Spleen (tissue), 11 donors: ENCODE measurements at regions not wholly inside any gene's neighbourhood (a gene's known extent, or its start where the extent isn't known, plus 50 kb on each side); places are given as distances from the start of the nearest gene placed in this dataset.

ENCODE experiments used
- DNase-seq: peaks from one replicate; pipeline ENCODE4 v3.0.0-alpha.2; 2020
- H3K27ac ChIP-seq, 8 donors: fragments of 200-600 bp; sonication (generic) in 7 of 8; 1 replicate in 4 of 8; 2 replicates in 4 of 8; pipeline versions ENCODE4 v1.5.0 to v1.8.0; 2016 to 2021; ENCODE audit warnings: inconsistent platforms in 4 of 8, mild to moderate bottlenecking in 4 of 8, moderate library complexity in 1 of 8
- H3K27me3 ChIP-seq, 7 donors: fragments of 200-600 bp; sonication (generic) in 6 of 7; replicated peaks in 1 of 7; 1 replicate in 4 of 7; 2 replicates in 3 of 7; pipeline versions ENCODE4 v1.5.0 to v1.8.0; 2016 to 2021; ENCODE audit warnings: inconsistent platforms in 3 of 7, mild to moderate bottlenecking in 1 of 7
- H3K36me3 ChIP-seq, 6 donors: fragments of 200-600 bp; sonication (generic) in 5 of 6; 1 replicate in 4 of 6; 2 replicates in 2 of 6; pipeline versions ENCODE4 v1.5.0 to v1.8.0; 2016 to 2021; ENCODE audit warnings: inconsistent platforms in 2 of 6
- H3K4me1 ChIP-seq, 6 donors: fragments of 200-600 bp; sonication (generic) in 5 of 6; 1 replicate in 3 of 6; 2 replicates in 3 of 6; pipeline versions ENCODE4 v1.5.0 to v1.8.0; 2016 to 2021; ENCODE audit warnings: inconsistent platforms in 3 of 6
- H3K4me3 ChIP-seq, 8 donors: fragments of 200-600 bp; sonication (generic) in 7 of 8; 1 replicate in 4 of 8; 2 replicates in 4 of 8; pipeline versions ENCODE4 v1.5.0 to v1.8.0; 2016 to 2021; ENCODE audit warnings: inconsistent platforms in 4 of 8, mild to moderate bottlenecking in 4 of 8, moderate library complexity in 2 of 8
- H3K9me3 ChIP-seq, 8 donors: fragments of 200-600 bp; sonication (generic) in 7 of 8; 1 replicate in 4 of 8; 2 replicates in 4 of 8; pipeline versions ENCODE4 v1.5.0 to v1.8.0; 2016 to 2021; ENCODE audit warnings: inconsistent platforms in 4 of 8
- CTCF ChIP-seq, 11 experiments: fragments of 200-600 bp in 7 of 11; fragments of 450-650 bp in 4 of 11; sonication (generic) in 4 of 11; IDR thresholded peaks in 8 of 11; conservative IDR thresholded peaks in 3 of 11; 1 replicate in 7 of 11; 2 replicates in 4 of 11; pipeline versions ENCODE4 v1.4.0 to v1.8.0; 2016 to 2021; ENCODE audit warnings: antibody characterized with exemption in 11 of 11, inconsistent platforms in 4 of 11, mild to moderate bottlenecking in 1 of 11
- POLR2A ChIP-seq, 3 donors: fragments of 450-650 bp; IDR thresholded peaks; one replicate each; pipeline ENCODE4 v1.5.1; 2017; ENCODE audit warnings: antibody characterized with exemption in 3 of 3, mild to moderate bottlenecking in 1 of 3
- POLR2AphosphoS5 ChIP-seq, 3 donors: sonication (generic); formaldehyde crosslinking; IDR thresholded peaks; one replicate each; pipeline ENCODE4 v1.5.1; 2017; ENCODE audit warnings: antibody characterized with exemption in 3 of 3
- WGBS, 5 donors: extraction: QIAGEN DNeasy Blood & Tissue Kit in 3 of 5; methylation state at CpG; one replicate each; pipeline versions ENCODE4 v1.1.5 to v1.1.7; 2013 to 2018; 5-methylcytosine and 5-hydroxymethylcytosine counted together
- intact Hi-C: fragments of 100-400 bp; cut with DNase I; formaldehyde crosslinking; loops from one replicate; pipeline ENCODE4 v1.15.0; 2023; ENCODE audit warnings: low total_unique reads
- donor health status: healthy with polysubstance abuse.
- donor health status: DM: no; HTN: no; CAD: no; lungs with moderate emphysema.
- donor health status: DM: no; HTN: no; CAD: no.
- donor health status: Bipolar disorder and iron deficiency.
- donor health status: healthy.
- donor health status: DM: no; HTN: no; CAD: no.
- donor health status: DM: yes; HTN: yes; CAD: no.

- TF ChIP-seq POLR2A (IDR thresholded peaks at IDR 0.05) (no peak), POLR2AphosphoS5 (IDR thresholded peaks at IDR 0.05) (no peak), CTCF (IDR thresholded peaks at IDR 0.05 in 8 of 11, conservative IDR thresholded peaks at IDR 0.05 in 3 of 11) (no peak)
- intact Hi-C loops: no loop called here
- DNase-seq: no peak
- Histone ChIP-seq H3K36me3 (no peaks in the 10 kb centered on the region), H3K27ac (no peak overlapping the region), H3K4me1 (no peaks in the 10 kb centered on the region), H3K4me3 (no peak overlapping the region), H3K27me3 (no peaks in the 10 kb centered on the region), H3K9me3 (peaks cover 0 to 7% (median 2%) of the 10 kb centered on the region in 8 donors)
- WGBS, 5 donors: 56 to 77% (median 75%) methylated on average over 3 of the region's 3 CpGs
Measured at GRCh38 chr5:133785182-133785581, 172.8 kb upstream of the FSTL4 start.

GRCh38 chr5:133783481-133783880, 171.1 kb upstream of the FSTL4 start:
- Histone ChIP-seq H3K4me1 (no peaks in the 10 kb centered on the region), H3K9me3 (peaks cover 0 to 7% (median 2%) of the 10 kb centered on the region in 8 donors), H3K36me3 (no peaks in the 10 kb centered on the region), H3K27me3 (no peaks in the 10 kb centered on the region), H3K4me3 (no peak overlapping the region), H3K27ac (no peak overlapping the region)
- no peak for DNase-seq
- intact Hi-C loops: no loop called here
- no peak for TF ChIP-seq POLR2AphosphoS5 (IDR thresholded peaks at IDR 0.05)
- TF ChIP-seq CTCF (IDR thresholded peaks at IDR 0.05 in 8 of 11, conservative IDR thresholded peaks at IDR 0.05 in 3 of 11): no peak
- no peak for TF ChIP-seq POLR2A (IDR thresholded peaks at IDR 0.05)
- WGBS, 5 donors: 67 to 71% (median 70%) methylated on average over 5 of the region's 5 CpGs

- H3K27ac ChIP-seq: no peak overlapping the region
- intact Hi-C loops: no loop called here
- no peaks in the 10 kb centered on the region for H3K4me1 ChIP-seq
- 81 to 96% (median 89%) methylated on average over 5 of the region's 5 CpGs for WGBS, 5 donors
- no peaks in the 10 kb centered on the region for H3K27me3 ChIP-seq
- no peak for TF ChIP-seq POLR2A (IDR thresholded peaks at IDR 0.05)
- no peaks in the 10 kb centered on the region for H3K36me3 ChIP-seq
- H3K9me3 ChIP-seq: peaks cover 0 to 7% (median 2%) of the 10 kb centered on the region in 8 donors
- no peak overlapping the region for H3K4me3 ChIP-seq
- no peak for DNase-seq
Measured at GRCh38 chr5:133782736-133783135, 170.4 kb upstream of the FSTL4 start.

- H3K27ac ChIP-seq: no peak overlapping the region
- WGBS, 5 donors: 76 to 89% (median 86%) methylated on average over 4 of the region's 4 CpGs
- no peaks in the 10 kb centered on the region for H3K4me1 ChIP-seq
- H3K36me3 ChIP-seq: no peaks in the 10 kb centered on the region
- peaks cover 0 to 7% (median 2%) of the 10 kb centered on the region in 8 donors for H3K9me3 ChIP-seq
- no peak overlapping the region for H3K4me3 ChIP-seq
- no peaks in the 10 kb centered on the region for H3K27me3 ChIP-seq
- no peak for TF ChIP-seq POLR2AphosphoS5 (IDR thresholded peaks at IDR 0.05)
- no peak for TF ChIP-seq CTCF (IDR thresholded peaks at IDR 0.05 in 8 of 11, conservative IDR thresholded peaks at IDR 0.05 in 3 of 11)
- TF ChIP-seq POLR2A (IDR thresholded peaks at IDR 0.05): no peak
- intact Hi-C loops: no loop called here
- no peak for DNase-seq
Measured at GRCh38 chr5:133781436-133782225, 169.3 kb upstream of the FSTL4 start.
